H1 (cell line): ENCODE measurements at regions not wholly inside any gene's neighbourhood (a gene's known extent, or its start where the extent isn't known, plus 50 kb on each side); places are given as distances from the start of the nearest gene placed in this dataset.

Experiments used
- CEBPB ChIP-seq: IDR thresholded peaks from 2 replicates; pipeline ENCODE4 v1.6.1; 2012; ENCODE audit warnings: low read depth, low read length
- CHD2 ChIP-seq: IDR thresholded peaks from 2 replicates; pipeline ENCODE4 v1.6.1; 2012; ENCODE audit warnings: low read length, improper control_type of control experiment
- EGR1 ChIP-seq: IDR thresholded peaks from 2 replicates; pipeline ENCODE4 v1.6.1; 2011; ENCODE audit warnings: low read depth, low read length, borderline replicate concordance
- HDAC6 ChIP-seq: IDR thresholded peaks from one replicate; pipeline ENCODE4 v1.7.1; 2012; ENCODE audit warnings: low read depth, mild to moderate bottlenecking, inconsistent platforms, low read length, moderate library complexity
- KDM1A ChIP-seq: fragments of 200-600, 300-600 bp; sonication (generic); IDR thresholded peaks from 2 replicates; pipeline ENCODE4 v1.7.1; 2016; ENCODE audit warnings: mild to moderate bottlenecking, low read length, borderline replicate concordance
- SP2 ChIP-seq: IDR thresholded peaks from 2 replicates; pipeline ENCODE4 v1.6.1; 2012; ENCODE audit warnings: mild to moderate bottlenecking, low read length, inconsistent platforms
- TF ChIP-seq, protein P1 (sequence below): fragments of 300-600 bp; sonication (generic); IDR thresholded peaks from 2 replicates; pipeline ENCODE4 v1.7.1; 2012; ENCODE audit warnings: low read length, moderate library complexity, mild to moderate bottlenecking, inconsistent platforms; ENCODE audit not compliant: insufficient replicate concordance
- TF ChIP-seq, protein P2 (sequence below): IDR thresholded peaks from 2 replicates; pipeline ENCODE4 v1.6.1; 2012; ENCODE audit warnings: inconsistent platforms

DNA sequence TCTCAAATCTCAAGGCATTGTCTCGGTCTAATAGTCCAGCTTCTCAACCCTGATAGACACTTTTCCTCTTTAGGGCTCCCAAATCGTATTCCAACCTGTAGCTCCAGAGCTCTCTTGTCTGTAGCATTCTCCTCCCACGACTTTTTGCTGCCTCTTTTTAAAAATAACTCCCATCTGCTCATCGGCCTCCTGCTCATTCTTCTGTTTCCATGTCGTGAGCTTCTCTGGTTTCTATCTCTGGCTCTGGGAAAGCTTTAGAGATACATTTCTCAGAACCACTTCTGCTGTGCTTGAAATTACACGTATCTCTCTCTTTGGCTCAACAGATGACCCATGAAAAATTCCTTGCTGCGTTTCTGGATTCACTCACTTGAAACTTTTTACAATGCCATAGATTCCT, 609.6 kb upstream of the C16orf82 start (continued):
- TF ChIP-seq, protein P1, sequence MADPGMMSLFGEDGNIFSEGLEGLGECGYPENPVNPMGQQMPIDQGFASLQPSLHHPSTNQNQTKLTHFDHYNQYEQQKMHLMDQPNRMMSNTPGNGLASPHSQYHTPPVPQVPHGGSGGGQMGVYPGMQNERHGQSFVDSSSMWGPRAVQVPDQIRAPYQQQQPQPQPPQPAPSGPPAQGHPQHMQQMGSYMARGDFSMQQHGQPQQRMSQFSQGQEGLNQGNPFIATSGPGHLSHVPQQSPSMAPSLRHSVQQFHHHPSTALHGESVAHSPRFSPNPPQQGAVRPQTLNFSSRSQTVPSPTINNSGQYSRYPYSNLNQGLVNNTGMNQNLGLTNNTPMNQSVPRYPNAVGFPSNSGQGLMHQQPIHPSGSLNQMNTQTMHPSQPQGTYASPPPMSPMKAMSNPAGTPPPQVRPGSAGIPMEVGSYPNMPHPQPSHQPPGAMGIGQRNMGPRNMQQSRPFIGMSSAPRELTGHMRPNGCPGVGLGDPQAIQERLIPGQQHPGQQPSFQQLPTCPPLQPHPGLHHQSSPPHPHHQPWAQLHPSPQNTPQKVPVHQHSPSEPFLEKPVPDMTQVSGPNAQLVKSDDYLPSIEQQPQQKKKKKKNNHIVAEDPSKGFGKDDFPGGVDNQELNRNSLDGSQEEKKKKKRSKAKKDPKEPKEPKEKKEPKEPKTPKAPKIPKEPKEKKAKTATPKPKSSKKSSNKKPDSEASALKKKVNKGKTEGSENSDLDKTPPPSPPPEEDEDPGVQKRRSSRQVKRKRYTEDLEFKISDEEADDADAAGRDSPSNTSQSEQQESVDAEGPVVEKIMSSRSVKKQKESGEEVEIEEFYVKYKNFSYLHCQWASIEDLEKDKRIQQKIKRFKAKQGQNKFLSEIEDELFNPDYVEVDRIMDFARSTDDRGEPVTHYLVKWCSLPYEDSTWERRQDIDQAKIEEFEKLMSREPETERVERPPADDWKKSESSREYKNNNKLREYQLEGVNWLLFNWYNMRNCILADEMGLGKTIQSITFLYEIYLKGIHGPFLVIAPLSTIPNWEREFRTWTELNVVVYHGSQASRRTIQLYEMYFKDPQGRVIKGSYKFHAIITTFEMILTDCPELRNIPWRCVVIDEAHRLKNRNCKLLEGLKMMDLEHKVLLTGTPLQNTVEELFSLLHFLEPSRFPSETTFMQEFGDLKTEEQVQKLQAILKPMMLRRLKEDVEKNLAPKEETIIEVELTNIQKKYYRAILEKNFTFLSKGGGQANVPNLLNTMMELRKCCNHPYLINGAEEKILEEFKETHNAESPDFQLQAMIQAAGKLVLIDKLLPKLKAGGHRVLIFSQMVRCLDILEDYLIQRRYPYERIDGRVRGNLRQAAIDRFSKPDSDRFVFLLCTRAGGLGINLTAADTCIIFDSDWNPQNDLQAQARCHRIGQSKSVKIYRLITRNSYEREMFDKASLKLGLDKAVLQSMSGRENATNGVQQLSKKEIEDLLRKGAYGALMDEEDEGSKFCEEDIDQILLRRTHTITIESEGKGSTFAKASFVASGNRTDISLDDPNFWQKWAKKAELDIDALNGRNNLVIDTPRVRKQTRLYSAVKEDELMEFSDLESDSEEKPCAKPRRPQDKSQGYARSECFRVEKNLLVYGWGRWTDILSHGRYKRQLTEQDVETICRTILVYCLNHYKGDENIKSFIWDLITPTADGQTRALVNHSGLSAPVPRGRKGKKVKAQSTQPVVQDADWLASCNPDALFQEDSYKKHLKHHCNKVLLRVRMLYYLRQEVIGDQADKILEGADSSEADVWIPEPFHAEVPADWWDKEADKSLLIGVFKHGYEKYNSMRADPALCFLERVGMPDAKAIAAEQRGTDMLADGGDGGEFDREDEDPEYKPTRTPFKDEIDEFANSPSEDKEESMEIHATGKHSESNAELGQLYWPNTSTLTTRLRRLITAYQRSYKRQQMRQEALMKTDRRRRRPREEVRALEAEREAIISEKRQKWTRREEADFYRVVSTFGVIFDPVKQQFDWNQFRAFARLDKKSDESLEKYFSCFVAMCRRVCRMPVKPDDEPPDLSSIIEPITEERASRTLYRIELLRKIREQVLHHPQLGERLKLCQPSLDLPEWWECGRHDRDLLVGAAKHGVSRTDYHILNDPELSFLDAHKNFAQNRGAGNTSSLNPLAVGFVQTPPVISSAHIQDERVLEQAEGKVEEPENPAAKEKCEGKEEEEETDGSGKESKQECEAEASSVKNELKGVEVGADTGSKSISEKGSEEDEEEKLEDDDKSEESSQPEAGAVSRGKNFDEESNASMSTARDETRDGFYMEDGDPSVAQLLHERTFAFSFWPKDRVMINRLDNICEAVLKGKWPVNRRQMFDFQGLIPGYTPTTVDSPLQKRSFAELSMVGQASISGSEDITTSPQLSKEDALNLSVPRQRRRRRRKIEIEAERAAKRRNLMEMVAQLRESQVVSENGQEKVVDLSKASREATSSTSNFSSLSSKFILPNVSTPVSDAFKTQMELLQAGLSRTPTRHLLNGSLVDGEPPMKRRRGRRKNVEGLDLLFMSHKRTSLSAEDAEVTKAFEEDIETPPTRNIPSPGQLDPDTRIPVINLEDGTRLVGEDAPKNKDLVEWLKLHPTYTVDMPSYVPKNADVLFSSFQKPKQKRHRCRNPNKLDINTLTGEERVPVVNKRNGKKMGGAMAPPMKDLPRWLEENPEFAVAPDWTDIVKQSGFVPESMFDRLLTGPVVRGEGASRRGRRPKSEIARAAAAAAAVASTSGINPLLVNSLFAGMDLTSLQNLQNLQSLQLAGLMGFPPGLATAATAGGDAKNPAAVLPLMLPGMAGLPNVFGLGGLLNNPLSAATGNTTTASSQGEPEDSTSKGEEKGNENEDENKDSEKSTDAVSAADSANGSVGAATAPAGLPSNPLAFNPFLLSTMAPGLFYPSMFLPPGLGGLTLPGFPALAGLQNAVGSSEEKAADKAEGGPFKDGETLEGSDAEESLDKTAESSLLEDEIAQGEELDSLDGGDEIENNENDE = no peak
- TF ChIP-seq EGR1 = no peak
- TF ChIP-seq KDM1A = no peak
- no peak for TF ChIP-seq CEBPB
- TF ChIP-seq CHD2 = no peak
- no peak for TF ChIP-seq SP2
- TF ChIP-seq, protein P2, sequence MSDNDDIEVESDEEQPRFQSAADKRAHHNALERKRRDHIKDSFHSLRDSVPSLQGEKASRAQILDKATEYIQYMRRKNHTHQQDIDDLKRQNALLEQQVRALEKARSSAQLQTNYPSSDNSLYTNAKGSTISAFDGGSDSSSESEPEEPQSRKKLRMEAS = no peak
- TF ChIP-seq HDAC6 = no peak
